ENCODE measurements at regions not wholly inside any gene's neighbourhood (a gene's known extent, or its start where the extent isn't known, plus 50 kb on each side); places are given as distances from the start of the nearest gene placed in this dataset.

- Histone ChIP-seq H3K4me3 (ENCODE audit: low read length) (no peak overlapping the region), H3K9me3 (ENCODE audit: low read depth, low read length) (no peaks in the 10 kb centered on the region), H3K4me1 (ENCODE audit: insufficient read depth, low read length) (peaks cover 29% of the 10 kb centered on the region), H3K27me3 (ENCODE audit: insufficient read depth, low read length) (no peaks in the 10 kb centered on the region)
Measured at GRCh38 chr13:50085063-50085462, 69.8 kb downstream of the KCNRG start.

GRCh38 chr13:50089633-50090032 is 74.4 kb downstream of the KCNRG start:
- Histone ChIP-seq H3K4me3 (ENCODE audit: low read length) (no peak overlapping the region), H3K27me3 (ENCODE audit: insufficient read depth, low read length) (no peaks in the 10 kb centered on the region), H3K4me1 (ENCODE audit: insufficient read depth, low read length) (peaks cover 21% of the 10 kb centered on the region), H3K9me3 (ENCODE audit: low read depth, low read length) (no peaks in the 10 kb centered on the region)

GRCh38 chr13:50090211-50090610 is 75.0 kb downstream of the KCNRG start:
- peaks cover 21% of the 10 kb centered on the region for H3K4me1 ChIP-seq (ENCODE audit: insufficient read depth, low read length)
- no peak overlapping the region for H3K4me3 ChIP-seq (ENCODE audit: low read length)
- no peaks in the 10 kb centered on the region for H3K27me3 ChIP-seq (ENCODE audit: insufficient read depth, low read length)
- H3K9me3 ChIP-seq (ENCODE audit: low read depth, low read length): no peaks in the 10 kb centered on the region

GRCh38 chr13:50094615-50095293 is 79.5 kb downstream of the KCNRG start:
- H3K27me3 ChIP-seq (ENCODE audit: insufficient read depth, low read length): no peaks in the 10 kb centered on the region
- H3K4me3 ChIP-seq (ENCODE audit: low read length): no peak overlapping the region
- peaks cover 13% of the 10 kb centered on the region for H3K9me3 ChIP-seq (ENCODE audit: low read depth, low read length)

GRCh38 chr13:50098693-50099092 is 83.4 kb downstream of the KCNRG start:
- H3K9me3 ChIP-seq (ENCODE audit: low read depth, low read length): peaks cover 13% of the 10 kb centered on the region
- H3K4me1 ChIP-seq (ENCODE audit: insufficient read depth, low read length): peaks cover 16% of the 10 kb centered on the region
- no peaks in the 10 kb centered on the region for H3K27me3 ChIP-seq (ENCODE audit: insufficient read depth, low read length)
- no peak overlapping the region for H3K4me3 ChIP-seq (ENCODE audit: low read length)

More at GRCh38 chr13:50094615-50095293, 79.5 kb downstream of the KCNRG start:
- H3K4me1 ChIP-seq (ENCODE audit: insufficient read depth, low read length): peaks cover 30% of the 10 kb centered on the region

GRCh38 chr13:50099473-50099872 is 84.2 kb downstream of the KCNRG start:
- peaks cover 20% of the 10 kb centered on the region for H3K4me1 ChIP-seq (ENCODE audit: insufficient read depth, low read length)
- H3K27me3 ChIP-seq (ENCODE audit: insufficient read depth, low read length): no peaks in the 10 kb centered on the region
- H3K9me3 ChIP-seq (ENCODE audit: low read depth, low read length): peaks cover 13% of the 10 kb centered on the region
- no peak overlapping the region for H3K4me3 ChIP-seq (ENCODE audit: low read length)

- Histone ChIP-seq H3K9me3 (ENCODE audit: low read depth, low read length) (peaks cover 13% of the 10 kb centered on the region), H3K4me3 (ENCODE audit: low read length) (no peak overlapping the region), H3K4me1 (ENCODE audit: insufficient read depth, low read length) (peaks cover 21% of the 10 kb centered on the region), H3K27me3 (ENCODE audit: insufficient read depth, low read length) (no peaks in the 10 kb centered on the region)
Measured at GRCh38 chr13:50101590-50101989, 86.3 kb downstream of the KCNRG start.

GRCh38 chr13:50104493-50104892 is 89.2 kb downstream of the KCNRG start:
- Histone ChIP-seq H3K4me1 (ENCODE audit: insufficient read depth, low read length) (peaks cover 25% of the 10 kb centered on the region), H3K4me3 (ENCODE audit: low read length) (no peak overlapping the region), H3K9me3 (ENCODE audit: low read depth, low read length) (no peaks in the 10 kb centered on the region), H3K27me3 (ENCODE audit: insufficient read depth, low read length) (no peaks in the 10 kb centered on the region)

- H3K4me3 ChIP-seq (ENCODE audit: low read length): no peak overlapping the region
Measured at GRCh38 chr13:50106559-50106958, 91.3 kb downstream of the KCNRG start.

GRCh38 chr13:50107205-50107604 is 92.0 kb downstream of the KCNRG start:
- Histone ChIP-seq H3K4me1 (ENCODE audit: insufficient read depth, low read length) (peaks cover 28% of the 10 kb centered on the region), H3K27me3 (ENCODE audit: insufficient read depth, low read length) (no peaks in the 10 kb centered on the region), H3K9me3 (ENCODE audit: low read depth, low read length) (no peaks in the 10 kb centered on the region), H3K4me3 (ENCODE audit: low read length) (no peak overlapping the region)

More at GRCh38 chr13:50106559-50106958, 91.3 kb downstream of the KCNRG start:
- Histone ChIP-seq H3K27me3 (ENCODE audit: insufficient read depth, low read length) (no peaks in the 10 kb centered on the region), H3K9me3 (ENCODE audit: low read depth, low read length) (no peaks in the 10 kb centered on the region), H3K4me1 (ENCODE audit: insufficient read depth, low read length) (peaks cover 28% of the 10 kb centered on the region)

- no peak overlapping the region for H3K4me3 ChIP-seq (ENCODE audit: low read length)
Measured at GRCh38 chr13:50114961-50115360, 99.7 kb downstream of the KCNRG start.

GRCh38 chr13:50115695-50116094 is 100.5 kb downstream of the KCNRG start:
- Histone ChIP-seq H3K4me3 (ENCODE audit: low read length) (no peak overlapping the region), H3K9me3 (ENCODE audit: low read depth, low read length) (no peaks in the 10 kb centered on the region), H3K27me3 (ENCODE audit: insufficient read depth, low read length) (no peaks in the 10 kb centered on the region), H3K4me1 (ENCODE audit: insufficient read depth, low read length) (peaks cover 33% of the 10 kb centered on the region)

More at GRCh38 chr13:50114961-50115360, 99.7 kb downstream of the KCNRG start:
- no peaks in the 10 kb centered on the region for H3K27me3 ChIP-seq (ENCODE audit: insufficient read depth, low read length)
- H3K9me3 ChIP-seq (ENCODE audit: low read depth, low read length): no peaks in the 10 kb centered on the region
- H3K4me1 ChIP-seq (ENCODE audit: insufficient read depth, low read length): peaks cover 34% of the 10 kb centered on the region

- no peaks in the 10 kb centered on the region for H3K27me3 ChIP-seq (ENCODE audit: insufficient read depth, low read length)
- peaks cover 38% of the 10 kb centered on the region for H3K4me1 ChIP-seq (ENCODE audit: insufficient read depth, low read length)
- H3K9me3 ChIP-seq (ENCODE audit: low read depth, low read length): no peaks in the 10 kb centered on the region
- no peak overlapping the region for H3K4me3 ChIP-seq (ENCODE audit: low read length)
Measured at GRCh38 chr13:50116430-50116973, 101.3 kb downstream of the KCNRG start.

GRCh38 chr13:50119591-50119990 is 104.3 kb downstream of the KCNRG start:
- Histone ChIP-seq H3K4me1 (ENCODE audit: insufficient read depth, low read length) (peaks cover 56% of the 10 kb centered on the region), H3K27me3 (ENCODE audit: insufficient read depth, low read length) (no peaks in the 10 kb centered on the region), H3K4me3 (ENCODE audit: low read length) (no peak overlapping the region), H3K9me3 (ENCODE audit: low read depth, low read length) (no peaks in the 10 kb centered on the region)

- no peak overlapping the region for H3K4me3 ChIP-seq (ENCODE audit: low read length)
- no peaks in the 10 kb centered on the region for H3K9me3 ChIP-seq (ENCODE audit: low read depth, low read length)
- peaks cover under 1% of the 10 kb centered on the region for H3K27me3 ChIP-seq (ENCODE audit: insufficient read depth, low read length)
- peaks cover 54% of the 10 kb centered on the region for H3K4me1 ChIP-seq (ENCODE audit: insufficient read depth, low read length)
Measured at GRCh38 chr13:50122455-50122854, 107.2 kb downstream of the KCNRG start.

- H3K27me3 ChIP-seq (ENCODE audit: insufficient read depth, low read length): peaks cover 6% of the 10 kb centered on the region
- peak overlapping the region; percentile 97 for H3K4me3 ChIP-seq (ENCODE audit: low read length)
- H3K4me1 ChIP-seq (ENCODE audit: insufficient read depth, low read length): peaks cover 59% of the 10 kb centered on the region
- H3K9me3 ChIP-seq (ENCODE audit: low read depth, low read length): no peaks in the 10 kb centered on the region
Measured at GRCh38 chr13:50123002-50123401, 107.8 kb downstream of the KCNRG start.

All from mononuclear cell (primary cell).